Testis (tissue), 2 donors: ENCODE measurements at regions not wholly inside any gene's neighbourhood (a gene's known extent, or its start where the extent isn't known, plus 50 kb on each side); places are given as distances from the start of the nearest gene placed in this dataset.
"Not testable (repeated sequence)": the region's sequence is repeated elsewhere in the genome, so short reads cannot be mapped to it uniquely, and the experiment has no call there.

ENCODE experiments used
- DNase-seq: peaks from one replicate; pipeline ENCODE4 v3.0.0-alpha.2; 2019
- H3K27ac ChIP-seq, 2 donors: fragments of 200-600 bp; sonication (generic); one replicate each; pipeline ENCODE4 v1.5.1; 2019
- H3K27me3 ChIP-seq: fragments of 200-600 bp; sonication (generic); one replicate; pipeline ENCODE4 v1.5.1; 2019
- H3K36me3 ChIP-seq: fragments of 200-600 bp; sonication (generic); one replicate; pipeline ENCODE4 v1.5.1; 2017; ENCODE audit warnings: low read depth; ENCODE audit errors: missing control alignments
- H3K4me1 ChIP-seq: fragments of 200-600 bp; sonication (generic); one replicate; pipeline ENCODE4 v1.5.1; 2019
- H3K4me3 ChIP-seq, 2 donors: fragments of 200-600 bp; sonication (generic); one replicate each; pipeline ENCODE4 v1.5.1; 2017 to 2019
- H3K9me3 ChIP-seq: fragments of 200-600 bp; sonication (generic); one replicate; pipeline ENCODE4 v1.5.1; 2017
- CTCF ChIP-seq, 3 experiments: fragments of 450-650 bp in 2 of 3; fragments of 200-600 bp in 1 of 3; sonication (generic) in 1 of 3; IDR thresholded peaks; one replicate each; pipeline ENCODE4 v1.5.1; 2016 to 2019; ENCODE audit warnings: antibody characterized with exemption in 3 of 3, mild to moderate bottlenecking in 2 of 3, moderate library complexity in 1 of 3
- POLR2A ChIP-seq: fragments of 450-650 bp; IDR thresholded peaks from one replicate; pipeline ENCODE4 v1.6.1; 2017; ENCODE audit warnings: antibody characterized with exemption, mild to moderate bottlenecking, moderate library complexity
- WGBS, 2 donors: methylation state at CpG; one replicate each; pipeline ENCODE4 v1.1.5; 2018; 5-methylcytosine and 5-hydroxymethylcytosine counted together
- intact Hi-C: fragments of 100-400 bp; cut with DNase I; formaldehyde crosslinking; loops from one replicate; pipeline ENCODE4 v1.15.1; 2023; ENCODE audit warnings: low total_unique reads

GRCh38 chr22:49457146-49457545 is 370.5 kb downstream of the BRD1 start:
- 52% methylated on average over 17 of the region's 17 CpGs for WGBS, 2 donors
- Histone ChIP-seq H3K36me3 (no peaks in the 10 kb centered on the region), H3K9me3 (no peaks in the 10 kb centered on the region), H3K27me3 (no peaks in the 10 kb centered on the region), H3K4me1 (no peaks in the 10 kb centered on the region), H3K27ac (no peak overlapping the region), H3K4me3 (no peak overlapping the region)
- no peak for DNase-seq
- intact Hi-C loops, result no loop called here
- TF ChIP-seq POLR2A (no peak), CTCF (IDR thresholded peaks at IDR 0.05) (no peak)

GRCh38 chr22:49455595-49455994 is 372.1 kb downstream of the BRD1 start:
- 53 to 64% methylated on average over 11 of the region's 11 CpGs for WGBS, 2 donors
- Histone ChIP-seq H3K4me1 (no peaks in the 10 kb centered on the region), H3K36me3 (no peaks in the 10 kb centered on the region), H3K27ac (no peak overlapping the region), H3K4me3 (no peak overlapping the region), H3K27me3 (no peaks in the 10 kb centered on the region), H3K9me3 (no peaks in the 10 kb centered on the region)
- TF ChIP-seq CTCF (IDR thresholded peaks at IDR 0.05) (no peak), POLR2A (no peak)
- DNase-seq, result no peak
- intact Hi-C loops, result no loop called here

- WGBS, 2 donors, result 76 to 83% methylated on average over 7 of the region's 7 CpGs
- Histone ChIP-seq H3K36me3 (no peaks in the 10 kb centered on the region), H3K27me3 (no peaks in the 10 kb centered on the region), H3K4me3 (no peak overlapping the region), H3K27ac (no peak overlapping the region), H3K9me3 (no peaks in the 10 kb centered on the region), H3K4me1 (no peaks in the 10 kb centered on the region)
- no peak for DNase-seq
- TF ChIP-seq CTCF (IDR thresholded peaks at IDR 0.05) (no peak), POLR2A (no peak)
- intact Hi-C loops, result no loop called here
Observed at GRCh38 chr22:49454726-49455125, 372.9 kb downstream of the BRD1 start.

- no peak for DNase-seq
Observed at GRCh38 chr22:49453771-49454170, 373.9 kb downstream of the BRD1 start.

GRCh38 chr22:49453019-49453418 is 374.7 kb downstream of the BRD1 start:
- 85 to 97% methylated on average over 1 of the region's 1 CpG for WGBS, 2 donors
- intact Hi-C loops, H3K4me3 ChIP-seq, H3K9me3 ChIP-seq, H3K27me3 ChIP-seq, DNase-seq, H3K4me1 ChIP-seq, H3K36me3 ChIP-seq, H3K27ac ChIP-seq: not testable (repeated sequence)

More at GRCh38 chr22:49453771-49454170, 373.9 kb downstream of the BRD1 start:
- Histone ChIP-seq H3K27me3 (no peaks in the 10 kb centered on the region), H3K9me3 (no peaks in the 10 kb centered on the region), H3K27ac (no peak overlapping the region), H3K36me3 (no peaks in the 10 kb centered on the region), H3K4me3 (no peak overlapping the region), H3K4me1 (no peaks in the 10 kb centered on the region)
- TF ChIP-seq POLR2A, result no peak
- no peak for TF ChIP-seq CTCF (IDR thresholded peaks at IDR 0.05)
- intact Hi-C loops, result no loop called here
- WGBS, 2 donors, result 58 to 62% methylated on average over 14 to 15 of the region's 15 CpGs
